ENCODE measurements at regions not wholly inside any gene's neighbourhood (a gene's known extent, or its start where the extent isn't known, plus 50 kb on each side); places are given as distances from the start of the nearest gene placed in this dataset.
A peak's percentile ranks its signal among the peaks of the same experiment; 100 is the strongest.
"Not testable (repeated sequence)": the region's sequence is repeated elsewhere in the genome, so short reads cannot be mapped to it uniquely, and the experiment has no call there.

DNA sequence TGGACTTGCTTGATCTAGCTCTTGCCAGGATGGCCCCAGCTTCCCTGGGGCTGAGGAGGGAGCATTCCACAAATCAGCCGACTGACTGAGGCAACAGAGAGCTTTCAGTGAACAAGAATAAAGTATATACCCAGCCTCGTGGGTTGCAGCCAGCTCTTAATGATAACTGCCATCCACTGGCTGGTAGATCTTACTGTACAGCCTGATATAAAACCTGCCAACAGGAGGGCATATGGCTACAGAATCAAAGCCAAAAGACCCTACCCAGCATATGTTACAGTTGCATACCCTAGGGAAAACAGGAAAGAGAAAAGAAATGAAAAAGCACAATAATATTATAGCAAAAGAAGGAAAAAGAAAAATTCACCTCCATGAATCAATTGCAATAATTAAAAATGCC is 775.9 kb upstream of the KIF2B start:
- DNase-seq (ENCODE audit: low spot score): no peak

DNA sequence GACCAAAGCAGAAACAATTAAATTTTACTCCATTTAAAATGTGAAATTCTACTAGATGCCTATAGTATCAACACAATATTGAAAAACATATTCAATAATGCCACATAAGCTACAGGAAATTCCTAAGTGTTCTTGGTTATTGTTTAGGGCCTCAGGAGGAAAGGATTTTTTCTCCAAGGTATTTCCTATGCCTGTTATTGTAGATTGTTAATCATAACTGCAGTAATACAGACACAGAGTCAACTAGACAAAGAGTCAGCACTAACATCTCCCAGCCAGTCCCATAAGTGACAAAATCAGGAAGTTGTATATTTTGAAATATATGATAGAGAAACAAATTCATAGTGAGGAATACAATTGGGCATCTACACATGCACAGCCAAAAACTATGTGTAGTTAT is 782.7 kb upstream of the KIF2B start:
- DNase-seq (ENCODE audit: low spot score): peak; percentile 40

DNA sequence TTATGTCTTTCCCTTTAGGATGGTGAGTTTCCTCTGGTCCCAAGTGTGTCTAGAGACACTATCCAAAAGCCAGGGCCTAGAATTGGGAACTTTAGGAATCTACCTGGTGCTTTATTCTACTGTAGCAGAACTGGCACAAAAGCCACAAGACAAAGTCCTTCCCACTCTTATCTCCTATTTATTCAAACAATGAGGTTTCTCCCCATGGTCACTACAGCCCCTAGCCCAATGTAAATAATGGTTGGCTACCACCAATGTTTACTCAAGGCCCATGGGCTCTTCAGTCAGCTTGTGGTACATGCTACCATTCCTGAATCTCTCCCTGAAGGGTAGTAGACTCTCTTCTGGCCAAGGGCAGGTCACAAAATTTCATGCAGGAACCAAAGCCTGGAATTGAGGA is 789.4 kb upstream of the KIF2B start:
- no peak for DNase-seq (ENCODE audit: low spot score)

DNA sequence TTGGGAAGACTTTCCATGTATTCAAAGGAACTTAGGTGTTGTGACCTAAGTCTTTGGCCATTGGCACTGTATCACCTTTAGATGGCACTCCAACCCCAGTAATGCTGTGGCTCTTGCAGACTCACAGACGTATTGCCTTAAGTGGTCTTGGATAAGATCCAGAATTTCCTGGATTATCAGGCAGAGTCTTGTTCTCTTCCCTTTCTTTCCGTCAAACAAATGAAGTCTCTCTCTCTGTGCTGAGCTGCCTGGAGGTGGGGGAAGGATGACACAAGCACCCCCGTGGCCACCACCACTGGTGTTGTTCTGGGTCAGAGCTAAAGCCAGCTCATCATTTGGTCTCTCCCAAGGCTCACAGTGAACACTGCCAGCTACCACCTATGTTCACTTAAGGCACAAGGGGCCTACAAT is 789.9 kb upstream of the KIF2B start:
- DNase-seq (ENCODE audit: low spot score): peak; percentile 51

DNA sequence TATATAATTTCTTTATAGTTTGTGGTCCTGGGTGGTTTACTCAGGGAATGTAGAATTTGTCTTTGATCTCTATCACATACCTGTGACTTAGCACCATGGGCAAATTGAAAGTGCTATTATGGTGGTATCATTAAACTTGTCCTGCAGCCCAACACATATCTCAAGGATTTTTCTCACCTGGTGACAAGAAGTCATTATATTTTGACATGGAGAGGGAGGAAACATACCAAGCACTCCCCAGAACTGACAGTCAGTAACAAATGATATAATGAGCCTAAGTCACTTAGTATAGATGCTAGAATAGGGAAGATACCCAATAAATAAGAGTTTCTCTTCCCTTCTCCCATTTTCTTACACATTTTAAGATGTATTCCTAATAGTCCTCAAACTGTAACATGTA is 805.5 kb upstream of the KIF2B start:
- no peak for DNase-seq (ENCODE audit: low spot score)

DNA sequence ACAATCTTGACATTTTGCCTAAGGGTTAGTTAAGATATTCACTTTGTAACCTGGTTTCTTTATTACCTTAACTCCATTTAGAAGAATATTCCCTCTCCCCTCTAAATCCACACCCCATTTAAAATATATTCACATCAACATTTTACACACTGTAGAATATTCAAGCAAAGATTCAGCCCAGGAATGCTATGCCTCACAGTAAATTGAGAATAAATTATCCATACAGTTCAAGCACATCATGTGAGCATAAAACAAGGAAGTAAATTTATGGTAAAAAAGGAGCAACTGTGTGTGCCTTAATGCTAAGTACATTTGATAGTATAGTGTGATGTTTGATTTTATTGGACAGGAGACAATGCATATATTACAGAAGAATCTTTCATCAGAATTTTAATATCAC is 806.6 kb upstream of the KIF2B start:
- no peak for DNase-seq (ENCODE audit: low spot score)

DNA sequence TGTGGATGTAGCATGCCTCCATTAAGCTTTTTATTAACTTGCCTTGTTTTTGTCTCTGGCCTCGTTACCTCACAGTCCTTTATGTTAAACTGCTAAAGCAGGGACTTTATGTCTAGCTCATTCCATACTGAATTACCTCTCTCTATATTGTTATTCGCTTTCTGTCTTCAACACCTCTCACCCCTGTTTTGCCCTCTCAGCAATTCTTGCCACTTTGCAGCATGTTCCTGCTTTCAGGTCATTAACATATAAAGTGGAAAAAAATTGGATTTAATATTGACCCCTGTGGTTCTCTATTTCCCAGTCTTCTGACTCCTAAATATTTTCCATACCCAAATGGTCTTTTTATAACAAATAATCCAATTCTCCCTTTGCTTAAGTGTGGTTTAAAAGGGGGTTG is 810.4 kb upstream of the KIF2B start:
- no peak for DNase-seq (ENCODE audit: low spot score)

DNA sequence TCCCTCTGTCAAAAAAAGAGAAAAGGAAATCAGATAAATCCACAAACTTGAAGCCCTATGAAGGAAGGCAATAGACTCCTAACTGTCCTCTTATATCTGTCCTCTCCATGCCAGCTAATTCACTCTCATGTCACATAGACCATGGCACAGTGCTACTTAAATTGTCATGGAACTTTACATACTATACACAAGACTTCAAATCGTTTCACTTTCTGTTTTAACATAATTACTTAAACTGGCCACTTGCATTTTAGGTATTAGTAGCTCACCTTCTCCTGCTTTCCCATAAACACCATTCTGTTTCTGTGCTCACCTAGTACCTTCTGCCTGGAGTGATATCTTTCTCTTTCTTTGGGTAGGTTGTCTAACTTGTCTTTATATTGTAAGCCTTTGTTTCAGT is 816.7 kb upstream of the KIF2B start:
- DNase-seq (ENCODE audit: low spot score): no peak

DNA sequence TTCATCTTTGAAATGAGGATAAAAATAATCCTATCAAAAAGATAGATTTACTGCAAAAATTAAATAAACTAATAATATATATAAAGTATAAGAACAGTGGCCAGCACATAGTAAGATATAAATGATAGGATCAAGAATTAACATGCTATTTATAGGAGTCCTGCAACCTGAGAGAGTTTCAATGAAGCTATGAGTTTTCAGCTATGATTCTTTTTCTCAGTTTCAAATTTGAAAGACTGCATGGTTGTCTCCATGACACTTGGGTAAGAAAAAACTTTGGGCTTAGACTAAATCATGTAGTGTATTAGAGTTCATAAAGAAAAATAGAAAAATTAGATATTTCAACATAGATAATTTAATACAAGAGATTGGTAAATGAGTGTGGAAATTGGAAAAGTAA is 817.8 kb upstream of the KIF2B start:
- DNase-seq (ENCODE audit: low spot score): no peak

DNA sequence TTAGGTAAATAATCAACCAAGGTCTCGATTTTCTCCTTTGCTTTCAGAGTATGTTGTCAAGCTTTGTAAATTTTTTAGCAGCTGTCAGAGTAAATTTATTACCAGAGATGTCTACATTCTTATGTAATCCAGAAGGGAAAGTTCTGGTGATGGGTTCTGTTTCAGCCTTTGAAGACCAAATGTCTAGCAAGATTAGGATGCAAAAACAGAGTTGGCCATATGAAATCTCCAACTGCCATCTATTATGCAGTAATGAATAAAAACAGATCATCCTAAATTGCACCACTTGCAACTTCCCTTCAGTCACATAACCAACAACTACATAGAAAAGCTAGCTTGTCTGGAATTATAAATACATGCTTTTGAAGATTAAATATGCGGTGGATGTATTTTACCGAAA is 826.8 kb upstream of the KIF2B start:
- no peak for DNase-seq (ENCODE audit: low spot score)

DNA sequence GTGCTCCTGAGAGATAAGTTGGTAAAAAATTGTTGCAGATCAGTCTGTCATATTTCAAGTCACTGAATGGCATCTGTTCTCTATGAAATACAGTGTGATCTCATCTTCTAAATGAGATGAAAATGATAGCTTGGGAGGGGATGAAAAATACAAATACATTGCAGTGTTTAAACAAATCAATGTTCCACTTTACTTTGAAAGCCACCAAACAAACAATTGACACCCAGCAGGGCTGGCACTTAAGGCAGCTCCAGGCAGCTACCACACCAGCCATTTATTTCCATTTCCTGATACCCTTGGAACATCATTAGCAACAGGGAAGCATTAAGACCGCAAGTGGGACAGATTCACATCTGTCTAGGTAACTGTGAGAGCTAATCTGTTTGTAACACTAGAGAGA is 827.6 kb upstream of the KIF2B start:
- no peak for DNase-seq (ENCODE audit: low spot score)

DNA sequence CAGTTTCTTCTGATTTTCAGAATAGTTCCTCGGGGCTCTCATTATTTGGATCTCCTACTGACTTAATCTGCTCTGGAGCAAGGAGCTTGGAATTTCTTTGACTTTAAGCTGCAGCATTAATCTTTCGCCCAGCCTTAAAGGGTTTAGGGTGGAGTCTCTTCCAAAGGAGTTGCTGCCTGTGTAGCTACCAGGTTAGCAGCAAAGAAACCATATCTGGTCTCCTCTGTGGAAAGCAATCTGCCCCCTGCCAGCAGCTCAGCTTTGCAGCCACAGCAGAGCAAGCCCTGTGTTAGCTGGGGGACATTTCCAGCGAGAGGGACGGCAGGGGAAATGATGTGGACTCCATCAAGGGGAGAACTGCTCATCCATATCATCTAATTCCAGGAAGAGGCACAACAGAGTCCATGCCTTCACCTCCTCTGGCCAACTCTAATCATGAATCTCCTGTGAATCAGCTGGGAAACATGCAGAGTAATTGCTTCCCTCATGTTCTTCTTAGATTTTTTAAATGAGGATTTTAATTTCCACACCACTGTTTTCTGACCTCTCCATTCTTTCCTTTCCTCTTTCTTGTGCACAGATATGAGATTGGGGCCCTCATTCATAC is 827.6 kb upstream of the CA10 start:
- DNase-seq (ENCODE audit: low spot score): no peak

DNA sequence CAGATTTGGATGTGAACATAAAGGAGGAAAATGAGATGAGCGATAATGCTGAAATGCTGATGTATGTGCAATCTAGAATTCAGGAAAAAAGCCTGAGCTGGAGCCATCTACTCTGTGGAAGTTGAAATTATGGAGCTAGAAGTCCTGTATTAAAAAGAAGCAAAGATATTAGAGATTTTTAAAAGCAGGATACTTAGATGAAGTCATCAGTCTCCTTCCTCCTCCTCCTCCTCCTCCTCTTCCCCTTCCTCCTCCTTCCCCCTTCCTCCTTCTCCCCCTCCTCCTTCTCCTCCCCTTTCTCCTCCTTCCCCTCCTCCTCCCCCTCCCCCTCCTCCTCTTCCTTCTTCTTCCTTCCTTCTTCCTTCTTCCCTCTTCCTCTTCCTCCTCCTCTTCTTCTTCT is 823.8 kb upstream of the CA10 start:
- no peak for DNase-seq (ENCODE audit: low spot score)

DNA sequence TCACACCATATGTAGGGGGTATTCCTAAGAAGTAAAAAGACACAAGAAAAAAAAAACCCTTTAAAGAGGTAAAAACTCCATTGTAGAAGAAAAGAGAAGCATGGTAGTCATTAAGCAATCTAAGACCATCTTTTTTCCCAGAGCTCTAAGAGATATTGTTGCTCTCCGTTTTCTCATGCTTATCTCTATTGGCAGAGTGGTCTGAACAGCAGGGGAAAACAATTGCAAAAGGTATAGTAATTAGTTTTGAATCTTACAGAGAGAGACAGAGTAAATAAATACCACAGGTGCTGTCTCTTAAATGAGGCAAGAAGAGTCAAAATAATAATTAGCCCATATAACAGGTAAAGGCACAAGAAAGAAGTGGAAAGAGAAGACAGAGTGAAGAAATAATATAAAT is 821.4 kb upstream of the CA10 start:
- DNase-seq (ENCODE audit: low spot score): no peak

DNA sequence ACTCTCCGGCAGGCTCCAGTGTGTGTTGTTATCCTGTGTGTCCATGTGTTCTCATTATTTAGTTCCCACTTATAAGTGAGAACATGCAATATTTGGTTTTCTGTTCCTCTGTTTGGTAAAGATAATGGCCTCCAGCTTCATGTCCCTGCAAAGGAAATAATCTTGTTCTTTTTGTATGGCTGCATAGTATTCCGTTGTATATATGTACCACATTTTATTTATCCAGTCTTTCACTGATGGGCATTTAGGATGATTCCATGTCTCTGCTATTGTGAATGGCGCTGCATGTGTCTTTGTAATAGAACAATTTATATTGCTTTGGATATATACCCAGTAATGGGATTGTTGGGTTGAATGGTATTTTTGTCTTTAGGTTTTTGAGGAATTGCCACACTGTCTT is 807.3 kb upstream of the CA10 start:
- DNase-seq (ENCODE audit: low spot score): no peak

DNA sequence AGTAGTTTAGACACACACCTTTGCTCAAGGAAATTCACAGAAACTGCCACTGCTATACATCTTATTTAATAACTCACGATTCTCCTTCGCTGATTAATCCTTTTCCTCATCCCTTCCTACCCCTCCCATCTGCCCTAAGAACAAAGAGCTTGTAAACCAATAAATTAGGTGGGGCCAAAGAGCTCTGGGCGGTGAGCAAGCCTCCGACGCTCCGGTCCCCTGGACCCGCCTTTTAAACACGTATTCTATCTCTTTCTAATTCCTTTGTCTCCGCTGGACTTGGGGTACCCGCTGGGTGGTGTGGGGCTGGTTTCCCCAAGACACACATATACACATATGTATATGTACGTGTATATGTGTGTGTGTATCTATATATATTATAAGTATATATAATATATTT is 803.2 kb upstream of the CA10 start:
- not testable (repeated sequence) for DNase-seq (ENCODE audit: low spot score)

DNA sequence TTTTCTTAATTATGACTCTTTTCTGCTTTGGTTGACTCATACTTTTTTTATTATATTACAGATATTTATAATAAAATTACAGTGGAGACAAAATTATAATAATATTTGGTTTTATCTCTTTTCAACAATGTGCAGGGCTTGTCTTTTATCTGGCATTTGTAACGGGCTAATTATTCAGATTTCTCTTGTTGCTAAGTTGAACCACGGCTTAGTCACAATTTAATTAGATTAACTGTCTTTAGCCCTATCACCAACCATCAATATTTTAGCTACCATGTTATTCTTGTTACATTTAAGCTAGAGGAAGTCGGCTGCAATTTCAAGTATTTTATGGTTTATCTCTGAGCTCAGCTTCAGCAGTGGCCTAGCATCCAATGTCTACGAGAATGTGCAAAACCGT is 798.9 kb upstream of the CA10 start:
- DNase-seq (ENCODE audit: low spot score): no peak

DNA sequence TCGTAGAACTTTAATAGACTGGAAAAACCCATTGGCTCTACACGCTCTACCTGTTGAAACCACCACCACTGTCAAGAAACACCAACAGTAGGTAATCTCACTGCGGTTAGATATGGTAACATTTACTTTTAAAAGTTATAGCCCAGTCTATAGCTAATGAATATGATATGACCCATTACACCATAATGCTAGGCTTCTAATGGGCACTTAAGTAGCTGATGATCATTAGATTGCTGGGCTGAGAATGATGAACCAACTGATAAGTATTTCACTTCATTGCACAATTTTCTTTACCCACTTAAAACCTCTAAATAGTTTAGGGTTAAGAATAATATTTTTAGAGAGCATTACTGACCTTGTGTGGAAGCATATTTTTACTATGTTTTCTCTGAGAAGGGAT is 788.9 kb upstream of the CA10 start:
- DNase-seq (ENCODE audit: low spot score): no peak

DNA sequence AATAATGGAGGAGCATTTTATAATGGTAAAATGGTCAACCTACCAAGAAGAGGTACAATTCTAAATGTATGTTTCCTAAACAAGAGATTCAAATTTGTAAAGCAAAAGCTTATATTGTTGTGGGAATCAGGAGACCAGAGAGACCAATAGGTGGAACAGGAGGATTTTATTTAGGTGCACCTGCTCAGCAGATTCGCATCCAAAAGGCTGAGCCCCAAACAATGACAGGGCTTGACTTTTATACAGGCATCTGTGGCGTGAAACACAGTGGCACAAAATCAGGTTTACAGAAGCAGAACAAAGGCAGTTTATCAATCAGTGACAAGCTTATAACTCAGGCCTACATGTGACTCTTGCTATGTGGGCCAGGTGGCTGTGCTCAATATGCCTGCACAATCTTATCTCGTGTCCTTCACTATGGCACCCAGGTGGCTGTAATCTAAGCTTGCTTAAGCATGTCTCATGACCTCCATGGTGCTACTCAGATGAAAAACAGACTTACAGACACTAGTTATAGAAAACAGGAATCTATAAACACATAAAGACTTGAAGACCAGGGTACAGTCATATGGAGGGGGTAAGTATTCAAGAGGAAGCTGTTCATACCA is 780.2 kb upstream of the CA10 start:
- no peak for DNase-seq (ENCODE audit: low spot score)

DNA sequence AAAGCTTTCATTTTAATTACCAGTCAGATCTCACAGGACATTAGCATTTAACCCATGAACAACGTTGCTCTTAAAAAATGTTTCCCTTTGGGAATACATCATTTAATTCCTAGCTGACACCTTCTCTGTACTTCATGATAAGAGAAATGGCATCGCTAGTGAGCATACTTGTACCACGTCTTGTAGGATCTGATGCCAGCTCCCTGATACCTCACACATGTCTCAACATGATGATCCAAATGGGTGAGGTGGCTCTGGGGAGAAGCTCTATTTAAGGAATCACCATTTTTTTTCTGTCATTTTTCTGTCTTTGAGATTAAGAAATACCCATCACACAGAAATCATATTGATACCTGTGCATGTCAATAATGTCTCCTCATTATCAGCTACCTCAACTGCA is 772.1 kb upstream of the CA10 start:
- no peak for DNase-seq (ENCODE audit: low spot score)

DNA sequence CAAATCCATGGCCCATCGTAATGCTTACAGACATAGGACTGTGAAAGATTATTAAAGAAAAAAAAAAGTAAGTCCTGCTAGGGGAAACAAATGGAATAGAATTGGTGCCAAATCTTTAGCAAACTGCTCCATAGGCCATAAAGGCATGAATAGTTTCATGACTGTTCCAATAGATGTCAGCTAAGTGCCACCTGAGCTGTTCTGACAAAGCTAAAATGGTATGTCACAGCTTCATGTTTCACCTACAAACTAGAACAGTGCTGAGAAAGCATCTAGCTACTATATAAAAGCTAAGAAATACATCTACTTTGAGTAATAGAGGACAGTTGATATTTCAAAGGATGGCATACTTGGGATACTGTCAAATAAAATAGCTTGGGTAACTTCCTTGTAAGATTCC is 771.6 kb upstream of the CA10 start:
- DNase-seq (ENCODE audit: low spot score): no peak

DNA sequence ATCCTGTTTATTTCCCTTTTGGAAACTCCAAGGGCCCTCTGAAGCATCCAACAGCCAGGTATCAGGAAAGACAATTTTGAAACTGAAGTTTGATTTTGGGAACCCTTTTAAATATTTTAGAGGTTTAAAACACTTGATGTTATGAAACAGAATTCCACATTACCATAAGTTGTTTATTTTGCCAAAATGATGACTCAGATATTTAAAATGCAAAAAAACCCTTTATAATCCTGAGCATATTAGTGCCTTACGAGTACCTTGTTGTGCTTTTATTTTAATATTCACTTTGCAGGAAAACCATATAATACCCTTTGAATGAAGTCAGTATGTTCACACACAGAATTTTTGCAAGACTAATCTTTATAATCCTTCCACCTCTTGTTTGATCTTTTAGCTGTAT is 765.1 kb upstream of the CA10 start:
- DNase-seq (ENCODE audit: low spot score): no peak

DNA sequence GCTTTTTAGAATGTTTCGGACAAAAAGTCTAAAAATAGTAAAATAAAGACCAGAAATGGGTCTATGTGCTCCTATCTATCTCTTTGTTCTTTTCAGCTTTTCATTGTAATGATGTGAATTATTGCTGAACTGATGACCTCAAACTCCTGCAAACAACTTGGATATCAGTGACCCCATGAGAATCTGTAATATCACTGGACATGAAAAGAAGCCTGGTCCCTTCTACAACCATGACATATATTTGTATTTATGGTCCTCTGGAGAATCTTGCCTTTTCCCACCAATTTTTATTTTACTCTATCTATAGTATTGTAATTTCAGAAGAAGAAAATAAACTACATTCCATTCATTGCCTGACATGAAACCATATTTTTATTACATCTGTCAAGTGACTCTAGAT is 740.7 kb upstream of the CA10 start:
- DNase-seq (ENCODE audit: low spot score): no peak

DNA sequence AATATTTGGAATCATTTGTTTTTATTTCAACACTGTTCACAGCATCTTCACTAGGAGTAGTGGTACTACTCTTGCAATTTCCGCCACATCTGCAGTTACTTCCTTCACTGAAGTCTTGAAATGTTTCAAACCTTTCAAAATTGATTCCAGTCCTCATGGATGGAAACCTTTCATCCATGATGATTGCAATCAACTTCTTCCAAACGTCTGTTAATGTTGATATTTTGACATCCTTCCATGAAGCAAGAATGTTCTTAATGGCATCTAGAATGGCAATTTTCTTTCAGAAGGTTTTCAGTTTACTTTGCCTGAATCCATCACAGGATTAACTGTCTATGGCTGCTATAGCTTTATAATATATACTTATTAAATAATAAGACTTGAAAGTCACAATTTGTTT is 736.8 kb upstream of the CA10 start:
- no peak for DNase-seq (ENCODE audit: low spot score)

DNA sequence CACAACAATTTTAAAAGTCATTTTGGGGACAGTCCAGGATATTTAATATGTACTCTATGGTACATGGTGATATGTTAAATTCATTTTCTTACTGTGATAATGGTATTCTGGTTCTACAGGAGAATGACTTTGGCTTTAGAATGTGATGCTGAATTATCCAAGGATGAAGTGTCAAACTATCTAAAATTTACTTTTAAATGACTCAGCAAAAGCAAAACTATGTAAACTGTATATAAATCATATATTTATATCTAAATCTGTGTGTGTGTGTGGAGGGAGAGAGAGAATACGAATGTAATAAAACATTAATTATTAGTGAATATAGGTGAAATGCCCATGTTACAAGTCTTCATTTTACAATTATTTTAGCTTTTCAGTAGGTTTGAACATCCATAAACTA is 733.8 kb upstream of the CA10 start:
- no peak for DNase-seq (ENCODE audit: low spot score)

All from kidney capillary endothelial cell (primary cell).